C4-2B (cell line): ENCODE measurements at regions not wholly inside any gene's neighbourhood (a gene's known extent, or its start where the extent isn't known, plus 50 kb on each side); places are given as distances from the start of the nearest gene placed in this dataset.

Source experiments
- H3K27ac ChIP-seq: fragments of 450-650 bp; 2 replicates; pipeline ENCODE4 v1.5.1; 2017
- ZFX ChIP-seq: fragments of 450-650 bp; IDR thresholded peaks from 2 replicates; pipeline ENCODE4 v1.6.1; 2017
- TF ChIP-seq, protein P1 (sequence below): fragments of 450-650 bp; conservative IDR thresholded peaks from 2 replicates; pipeline ENCODE4 v1.5.1; 2017; ENCODE audit warnings: mild to moderate bottlenecking

DNA sequence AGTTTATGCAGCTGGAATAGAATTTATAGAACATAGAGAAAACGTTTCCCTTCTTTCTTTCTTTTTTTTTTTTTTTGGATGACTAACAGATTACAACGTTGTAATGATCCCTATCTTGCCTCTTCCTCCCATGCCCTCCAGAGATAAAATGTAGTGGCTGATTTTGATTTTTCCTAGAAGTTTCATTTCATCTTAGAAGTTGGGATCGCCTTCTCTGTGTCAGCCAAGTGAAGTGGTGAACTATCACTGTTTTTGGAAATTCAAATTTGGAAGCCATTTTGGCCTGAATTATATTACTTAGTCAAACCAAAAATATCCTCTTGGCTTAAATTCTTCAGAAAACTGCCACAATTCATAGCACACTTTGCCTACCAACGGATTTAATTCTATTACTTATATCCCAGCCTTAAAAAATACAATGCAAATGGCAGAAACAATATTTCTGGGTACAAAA, 1025.5 kb upstream of the NR2F2 start:
- no peak overlapping the region for H3K27ac ChIP-seq
- TF ChIP-seq, protein P1, sequence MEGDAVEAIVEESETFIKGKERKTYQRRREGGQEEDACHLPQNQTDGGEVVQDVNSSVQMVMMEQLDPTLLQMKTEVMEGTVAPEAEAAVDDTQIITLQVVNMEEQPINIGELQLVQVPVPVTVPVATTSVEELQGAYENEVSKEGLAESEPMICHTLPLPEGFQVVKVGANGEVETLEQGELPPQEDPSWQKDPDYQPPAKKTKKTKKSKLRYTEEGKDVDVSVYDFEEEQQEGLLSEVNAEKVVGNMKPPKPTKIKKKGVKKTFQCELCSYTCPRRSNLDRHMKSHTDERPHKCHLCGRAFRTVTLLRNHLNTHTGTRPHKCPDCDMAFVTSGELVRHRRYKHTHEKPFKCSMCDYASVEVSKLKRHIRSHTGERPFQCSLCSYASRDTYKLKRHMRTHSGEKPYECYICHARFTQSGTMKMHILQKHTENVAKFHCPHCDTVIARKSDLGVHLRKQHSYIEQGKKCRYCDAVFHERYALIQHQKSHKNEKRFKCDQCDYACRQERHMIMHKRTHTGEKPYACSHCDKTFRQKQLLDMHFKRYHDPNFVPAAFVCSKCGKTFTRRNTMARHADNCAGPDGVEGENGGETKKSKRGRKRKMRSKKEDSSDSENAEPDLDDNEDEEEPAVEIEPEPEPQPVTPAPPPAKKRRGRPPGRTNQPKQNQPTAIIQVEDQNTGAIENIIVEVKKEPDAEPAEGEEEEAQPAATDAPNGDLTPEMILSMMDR = no peak
- TF ChIP-seq ZFX = no peak

DNA sequence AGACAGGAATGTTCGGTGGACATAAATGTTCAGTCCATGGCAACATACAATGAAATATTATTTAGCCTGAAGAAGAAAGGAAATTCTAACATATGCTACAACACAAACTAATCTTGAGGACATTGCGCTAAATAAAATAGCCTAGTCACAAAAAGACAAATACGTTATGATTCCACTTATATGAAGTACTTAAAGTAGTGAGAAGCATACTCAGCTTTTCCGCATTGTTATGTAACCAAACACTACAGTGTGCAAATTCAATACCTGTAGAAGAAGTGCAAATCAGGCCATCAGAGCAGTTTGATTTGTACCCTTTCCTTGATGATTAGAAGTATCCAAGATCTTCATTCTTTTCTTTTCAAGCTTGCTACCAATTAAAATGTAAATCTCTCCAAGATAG, 1023.4 kb upstream of the NR2F2 start:
- H3K27ac ChIP-seq = no peak overlapping the region
- TF ChIP-seq, protein P1 = no peak

DNA sequence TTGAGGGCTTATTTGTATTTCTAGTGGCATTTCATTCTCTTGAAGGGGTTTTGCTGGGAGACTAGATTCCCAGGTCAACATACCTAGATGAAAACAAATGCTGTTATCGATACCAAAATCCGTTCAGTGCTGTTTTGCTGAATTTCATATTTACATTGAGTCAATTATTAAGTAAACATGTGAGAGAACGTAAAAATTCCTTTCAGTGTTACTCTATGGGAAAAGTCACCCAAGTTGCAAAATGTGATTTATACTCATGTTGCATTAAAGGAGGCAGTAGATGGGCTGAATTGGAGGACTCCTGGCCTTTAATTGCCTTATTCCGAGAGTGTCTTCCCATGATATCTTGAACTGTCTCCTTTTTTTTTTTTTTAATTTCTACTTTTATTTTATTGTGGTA, 1011.3 kb upstream of the NR2F2 start:
- H3K27ac ChIP-seq = no peak overlapping the region
- TF ChIP-seq, protein P1 = no peak
- TF ChIP-seq ZFX = no peak

DNA sequence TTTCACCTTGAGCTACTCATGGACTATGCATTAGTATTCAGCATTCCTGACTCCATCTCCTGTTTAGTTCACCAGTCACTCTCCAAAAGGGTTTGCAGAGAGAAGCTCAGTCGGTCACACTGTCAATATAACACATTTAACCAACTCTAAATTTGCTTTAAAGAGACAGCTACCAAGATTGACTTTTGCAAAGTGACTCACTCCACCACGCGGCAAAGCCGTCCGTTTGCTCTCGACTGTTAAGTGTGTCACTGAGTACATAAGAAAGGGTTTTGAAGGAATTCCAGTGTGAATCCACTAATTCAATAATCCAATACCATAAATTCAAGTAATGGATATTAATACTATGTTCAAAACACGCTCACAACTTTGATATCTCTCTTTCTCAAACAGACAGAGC, 1006.7 kb upstream of the NR2F2 start:
- no peak overlapping the region for H3K27ac ChIP-seq
- TF ChIP-seq, protein P1 = no peak
- TF ChIP-seq ZFX = no peak

DNA sequence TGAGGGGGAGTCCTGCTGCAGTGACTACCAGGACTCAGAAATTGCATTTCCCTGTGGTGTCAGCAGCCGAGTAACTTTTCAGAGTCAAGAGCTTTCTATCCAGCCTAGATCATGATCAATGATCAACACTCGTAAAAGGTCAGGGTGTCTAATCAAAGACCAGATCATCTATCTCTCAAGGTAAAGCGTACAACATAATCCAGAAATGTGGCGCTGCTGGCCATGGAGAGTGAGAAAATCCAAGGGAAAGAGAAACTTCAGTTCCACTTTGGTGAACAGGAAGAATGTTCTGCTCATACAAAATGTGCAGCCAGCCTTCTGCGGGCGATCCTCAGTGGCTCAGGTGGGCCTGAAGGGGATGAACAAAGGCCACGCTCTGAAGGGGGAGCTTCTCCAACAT, 1005.8 kb upstream of the NR2F2 start:
- H3K27ac ChIP-seq = no peak overlapping the region
- TF ChIP-seq, protein P1 = no peak
- no peak for TF ChIP-seq ZFX

DNA sequence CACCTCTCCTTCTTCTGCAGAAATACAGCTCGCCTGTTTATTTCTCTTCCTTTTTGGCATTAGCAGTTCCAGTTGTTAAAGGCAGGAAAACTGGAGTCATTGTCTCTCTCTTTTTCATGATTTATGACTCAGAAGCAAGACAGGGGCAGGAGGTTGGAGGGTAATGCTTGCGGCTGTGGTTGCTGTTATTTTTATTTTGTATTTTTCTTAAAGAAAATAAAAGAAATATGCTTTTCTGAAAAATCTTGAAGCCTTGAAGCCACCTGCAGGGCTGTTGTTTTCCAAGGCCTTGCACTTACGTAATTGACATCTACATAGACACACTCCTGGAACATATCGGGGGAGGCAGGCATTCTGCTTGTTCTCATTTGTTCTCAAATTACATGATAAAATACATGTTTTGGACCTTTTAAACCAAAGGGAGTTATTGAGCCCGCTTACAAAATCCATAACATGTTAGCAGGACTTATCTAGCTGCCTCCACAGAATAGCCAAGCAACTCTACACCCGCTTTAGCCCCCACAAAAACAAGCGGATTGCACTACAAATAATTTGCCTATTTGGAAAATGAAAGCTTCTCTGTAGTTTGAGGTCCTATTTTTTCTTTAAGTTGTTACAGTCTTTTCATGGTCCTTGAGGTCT, 1004.6 kb upstream of the NR2F2 start:
- no peak overlapping the region for H3K27ac ChIP-seq
- TF ChIP-seq ZFX = no peak
- TF ChIP-seq, protein P1 = no peak

DNA sequence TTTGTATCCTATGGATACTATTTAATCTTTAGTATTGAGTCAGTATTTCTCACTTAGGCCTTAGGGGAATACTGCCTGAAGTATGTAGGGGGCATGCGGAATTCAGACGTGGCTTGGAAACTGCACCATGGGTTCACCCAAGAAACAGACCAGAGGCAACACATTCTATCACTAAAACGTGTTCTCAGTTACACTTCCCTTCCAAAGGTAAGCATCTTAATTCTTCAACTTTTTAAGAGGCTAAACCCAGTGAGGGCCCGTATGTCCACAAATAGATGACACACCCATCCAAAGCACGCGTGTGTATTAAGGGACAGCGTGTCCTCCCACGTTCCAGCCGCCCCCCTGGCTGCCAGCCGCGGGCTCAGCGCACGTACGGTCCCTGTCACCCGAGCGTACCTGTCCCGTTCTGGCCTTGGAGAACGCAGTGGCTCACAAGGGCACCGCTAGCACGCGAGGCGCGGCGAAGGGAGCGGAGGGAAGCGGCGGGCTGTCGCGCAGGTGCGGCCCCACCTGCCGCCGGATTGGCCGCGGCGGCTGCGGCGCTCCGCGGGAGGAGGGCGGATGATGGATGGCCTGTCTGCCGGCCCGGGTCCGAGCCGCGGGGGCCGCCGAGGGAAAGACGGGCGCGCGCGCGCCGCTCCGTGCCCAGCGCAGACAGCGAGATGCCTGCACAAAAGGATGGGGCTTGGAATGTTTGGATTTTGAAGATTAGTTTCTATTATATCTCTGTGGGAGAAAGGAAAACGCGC, 1003.9 kb upstream of the NR2F2 start:
- H3K27ac ChIP-seq = no peak overlapping the region
- TF ChIP-seq, protein P1 = no peak
- no peak for TF ChIP-seq ZFX
